CD4-positive, alpha-beta T cell (primary cell): ENCODE measurements at regions not wholly inside any gene's neighbourhood (a gene's known extent, or its start where the extent isn't known, plus 50 kb on each side); places are given as distances from the start of the nearest gene placed in this dataset.

Source experiments
- ATAC-seq: fragments of 200-7000 bp; cut with Tn5 transposase; one replicate; pipeline ENCODE4 v1.10.0; 2022; ENCODE audit warnings: mild to moderate bottlenecking; ENCODE audit not compliant: poor library complexity
- CTCF ChIA-PET: fragments of 350-600 bp; sonication (Branson Sonifier 250); formaldehyde crosslinking; loops from one replicate; lab custom pipeline; 2021; ENCODE audit warnings: antibody characterized with exemption, inconsistent platforms; lab: Charles Lee
- POLR2A ChIA-PET: fragments of 350-600 bp; sonication (Branson Sonifier 250); formaldehyde crosslinking; loops from one replicate; lab custom pipeline; 2021; ENCODE audit warnings: antibody characterized with exemption, inconsistent platforms; lab: Charles Lee
- DNase-seq, 14 experiments: peaks; one replicate each; pipeline ENCODE4 v3.0.0-alpha.2; 2013 to 2020; ENCODE audit warnings: mixed read lengths in 2 of 14
- H3K27ac ChIP-seq, 2 donors: one replicate each; pipeline versions ENCODE4 v1.5.1 to v1.7.0; 2013; ENCODE audit warnings: low read length in 2 of 2, low read depth in 1 of 2, mild to moderate bottlenecking in 1 of 2
- H3K27me3 ChIP-seq, 2 experiments: 1 replicate in 1 of 2; 2 replicates in 1 of 2; pipeline versions ENCODE4 v1.6.1 to v1.7.0; 2013; ENCODE audit warnings: low read length in 2 of 2, control low read depth in 1 of 2, mild to moderate bottlenecking in 1 of 2, moderate library complexity in 1 of 2; ENCODE audit not compliant: insufficient read depth in 2 of 2, control insufficient read depth in 1 of 2
- H3K36me3 ChIP-seq: one replicate; pipeline ENCODE4 v1.6.1; 2013; ENCODE audit warnings: low read length, control low read depth; ENCODE audit not compliant: insufficient read depth
- H3K4me1 ChIP-seq: one replicate; pipeline ENCODE4 v1.6.1; 2013; ENCODE audit warnings: low read length, control low read depth; ENCODE audit not compliant: insufficient read depth
- H3K4me3 ChIP-seq: one replicate; pipeline ENCODE4 v1.5.1; 2013; ENCODE audit warnings: mild to moderate bottlenecking, low read length, moderate library complexity
- H3K9me3 ChIP-seq, 2 experiments: 1 replicate in 1 of 2; 2 replicates in 1 of 2; pipeline versions ENCODE4 v1.6.1 to v1.7.0; 2013; ENCODE audit warnings: low read length in 2 of 2, mild to moderate bottlenecking in 2 of 2, control low read depth in 1 of 2, moderate library complexity in 1 of 2; ENCODE audit not compliant: control insufficient read depth in 1 of 2, insufficient read depth in 1 of 2
- H3K27ac Mint-ChIP-seq: one replicate; pipeline ENCODE4 v1.8.0; 2020; ENCODE audit warnings: mixed read lengths
- H3K27me3 Mint-ChIP-seq: one replicate; pipeline ENCODE4 v1.8.0; 2021; ENCODE audit warnings: mixed read lengths
- H3K36me3 Mint-ChIP-seq: one replicate; pipeline ENCODE4 v1.8.0; 2021; ENCODE audit warnings: low read depth, mixed read lengths
- H3K4me1 Mint-ChIP-seq: one replicate; pipeline ENCODE4 v1.8.0; 2021; ENCODE audit warnings: low read depth, mixed read lengths
- H3K4me3 Mint-ChIP-seq: one replicate; pipeline ENCODE4 v1.8.0; 2020; ENCODE audit warnings: mild to moderate bottlenecking, mixed read lengths
- H3K9me3 Mint-ChIP-seq: one replicate; pipeline ENCODE4 v1.8.0; 2020; ENCODE audit warnings: mixed read lengths
- CTCF ChIP-seq: fragments of 200-600 bp; IDR thresholded peaks from one replicate; pipeline ENCODE4 v1.8.0; 2022; ENCODE audit warnings: antibody characterized with exemption, mild to moderate bottlenecking
- intact Hi-C, 2 experiments: fragments of 100-400 bp; cut with DNase I in 1 of 2; cut with micrococcal nuclease in 1 of 2; formaldehyde crosslinking; loops; one replicate each; pipeline versions ENCODE4 v1.15.1 to v1.9.0; 2023 to 2025; cut with DNase I, micrococcal nuclease

GRCh38 chr3:5809586-5810246, 622.2 kb downstream of the EDEM1 start:
- Mint-ChIP-seq H3K27me3 (no peaks in the 10 kb centered on the region), H3K9me3 (no peaks in the 10 kb centered on the region), H3K4me1 (no peaks in the 10 kb centered on the region), H3K4me3 (no peak overlapping the region), H3K27ac (no peak overlapping the region), H3K36me3 (no peaks in the 10 kb centered on the region)
- intact Hi-C loops, result no loop called here
- Histone ChIP-seq H3K9me3 (peaks cover 0 to 3% of the 10 kb centered on the region in 2 experiments), H3K27ac (no peak overlapping the region), H3K36me3 (no peaks in the 10 kb centered on the region), H3K4me1 (no peaks in the 10 kb centered on the region), H3K27me3 (no peaks in the 10 kb centered on the region), H3K4me3 (no peak overlapping the region)
- POLR2A ChIA-PET, result no interaction called here
- no peak for ATAC-seq
- DNase-seq, result no peak
- CTCF ChIA-PET, result no interaction called here
- TF ChIP-seq CTCF, result no peak

GRCh38 chr3:5811016-5811415, 623.5 kb downstream of the EDEM1 start:
- intact Hi-C loops, result no loop called here
- Histone ChIP-seq H3K4me1 (no peaks in the 10 kb centered on the region), H3K9me3 (peaks cover 0 to 3% of the 10 kb centered on the region in 2 experiments), H3K27me3 (no peaks in the 10 kb centered on the region), H3K27ac (no peak overlapping the region), H3K4me3 (no peak overlapping the region), H3K36me3 (no peaks in the 10 kb centered on the region)
- Mint-ChIP-seq H3K36me3 (no peaks in the 10 kb centered on the region), H3K9me3 (peaks cover 2% of the 10 kb centered on the region), H3K27me3 (no peaks in the 10 kb centered on the region), H3K4me1 (no peaks in the 10 kb centered on the region), H3K27ac (no peak overlapping the region), H3K4me3 (no peak overlapping the region)
- TF ChIP-seq CTCF, result no peak
- no peak for ATAC-seq
- CTCF ChIA-PET, result no interaction called here
- POLR2A ChIA-PET, result no interaction called here
- DNase-seq, result no peak

GRCh38 chr3:5813521-5813920, 626.0 kb downstream of the EDEM1 start:
- ChIA-PET POLR2A (no interaction called here), CTCF (no interaction called here)
- no peak for TF ChIP-seq CTCF
- Histone ChIP-seq H3K4me1 (no peaks in the 10 kb centered on the region), H3K27me3 (no peaks in the 10 kb centered on the region), H3K4me3 (no peak overlapping the region), H3K27ac (no peak overlapping the region), H3K36me3 (no peaks in the 10 kb centered on the region), H3K9me3 (no peaks in the 10 kb centered on the region)
- DNase-seq (no peak), ATAC-seq (no peak)
- intact Hi-C loops, result no loop called here
- no peak overlapping the region for H3K27ac Mint-ChIP-seq
- H3K36me3 Mint-ChIP-seq, result no peaks in the 10 kb centered on the region
- no peak overlapping the region for H3K4me3 Mint-ChIP-seq
- no peaks in the 10 kb centered on the region for H3K4me1 Mint-ChIP-seq
- H3K9me3 Mint-ChIP-seq, result peaks cover 2% of the 10 kb centered on the region
- no peaks in the 10 kb centered on the region for H3K27me3 Mint-ChIP-seq
